CD4-positive, alpha-beta memory T cell (primary cell): ENCODE measurements at regions not wholly inside any gene's neighbourhood (a gene's known extent, or its start where the extent isn't known, plus 50 kb on each side); places are given as distances from the start of the nearest gene placed in this dataset.

Experiments used
- CTCF ChIA-PET: fragments of 350-600 bp; sonication (Branson Sonifier 250); formaldehyde crosslinking; loops from one replicate; lab custom pipeline; 2021; ENCODE audit warnings: inconsistent platforms; ENCODE audit not compliant: partially characterized antibody; lab: Charles Lee
- POLR2A ChIA-PET: fragments of 350-600 bp; sonication (Branson Sonifier 250); formaldehyde crosslinking; loops from one replicate; lab custom pipeline; 2021; ENCODE audit not compliant: partially characterized antibody; lab: Charles Lee
- DNase-seq, 5 donors: peaks; one replicate each; pipeline versions ENCODE4 v3.0.0 to v3.0.0-alpha.2; 2020 to 2022; ENCODE audit warnings: mixed read lengths in 1 of 5
- H3K27ac ChIP-seq: one replicate; pipeline ENCODE4 v1.7.0; 2013; ENCODE audit warnings: low read depth, low read length
- H3K27me3 ChIP-seq: 2 replicates; pipeline ENCODE4 v1.7.0; 2013; ENCODE audit warnings: mild to moderate bottlenecking, low read length, moderate library complexity; ENCODE audit not compliant: insufficient read depth
- H3K36me3 ChIP-seq: 2 replicates; pipeline ENCODE4 v1.7.0; 2013; ENCODE audit warnings: mild to moderate bottlenecking, low read length, moderate library complexity; ENCODE audit not compliant: insufficient read depth
- H3K4me1 ChIP-seq: 2 replicates; pipeline ENCODE4 v1.7.0; 2013; ENCODE audit warnings: mild to moderate bottlenecking, low read length, moderate library complexity; ENCODE audit not compliant: insufficient read depth
- H3K4me3 ChIP-seq, 2 donors: one replicate each; pipeline ENCODE4 v1.7.0; 2013; ENCODE audit warnings: low read length in 2 of 2, mild to moderate bottlenecking in 1 of 2
- H3K9me3 ChIP-seq, 2 donors: one replicate each; pipeline ENCODE4 v1.7.0; 2013; ENCODE audit warnings: low read length in 2 of 2, control low read depth in 1 of 2; ENCODE audit not compliant: control insufficient read depth in 1 of 2
- H3K27ac Mint-ChIP-seq, 7 donors: one replicate each; pipeline ENCODE4 v1.8.0; 2020 to 2021; ENCODE audit warnings: mixed read lengths in 7 of 7, mild to moderate bottlenecking in 6 of 7, inconsistent platforms in 3 of 7, moderate library complexity in 3 of 7
- H3K27me3 Mint-ChIP-seq, 2 donors: one replicate each; pipeline ENCODE4 v1.8.0; 2020 to 2021; ENCODE audit warnings: mixed read lengths in 2 of 2
- H3K36me3 Mint-ChIP-seq, 2 donors: one replicate each; pipeline ENCODE4 v1.8.0; 2020 to 2021; ENCODE audit warnings: mixed read lengths in 2 of 2, inconsistent platforms in 1 of 2, mild to moderate bottlenecking in 1 of 2
- H3K4me1 Mint-ChIP-seq, 4 donors: one replicate each; pipeline ENCODE4 v1.8.0; 2020 to 2021; ENCODE audit warnings: mixed read lengths in 4 of 4, mild to moderate bottlenecking in 1 of 4
- H3K4me3 Mint-ChIP-seq, 8 donors: one replicate each; pipeline ENCODE4 v1.8.0; 2020 to 2021; ENCODE audit warnings: mixed read lengths in 8 of 8, mild to moderate bottlenecking in 7 of 8, moderate library complexity in 6 of 8, inconsistent platforms in 3 of 8
- H3K9me3 Mint-ChIP-seq, 8 donors: one replicate each; pipeline ENCODE4 v1.8.0; 2020 to 2021; ENCODE audit warnings: mixed read lengths in 8 of 8, mild to moderate bottlenecking in 5 of 8, inconsistent platforms in 3 of 8, moderate library complexity in 1 of 8
- intact Hi-C: fragments of 100-400 bp; cut with micrococcal nuclease; formaldehyde crosslinking; loops from one replicate; pipeline ENCODE4 v1.15.1; 2023

DNA sequence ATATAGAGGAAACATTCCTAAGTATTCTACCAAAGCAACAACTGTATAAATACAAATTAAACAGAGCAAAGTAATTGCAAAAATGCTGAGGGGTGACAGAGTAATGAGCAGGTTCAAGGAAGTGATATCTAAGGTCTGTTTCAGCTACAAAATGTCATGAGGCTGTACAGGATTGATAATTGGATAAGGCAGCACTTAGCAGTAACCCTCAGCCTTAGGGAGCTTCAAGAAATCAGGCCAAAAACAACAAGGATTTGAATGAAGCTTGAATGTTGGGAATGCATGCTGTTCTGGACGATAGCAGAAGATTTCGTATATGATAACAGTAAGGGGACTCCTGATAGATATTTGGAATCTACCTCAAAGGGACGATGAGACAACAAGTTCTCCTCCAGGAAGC is 142.0 kb upstream of the MMADHC start:
- H3K4me1 Mint-ChIP-seq: no peaks in the 10 kb centered on the region
- no peaks in the 10 kb centered on the region for H3K36me3 Mint-ChIP-seq
- Histone ChIP-seq H3K9me3 (no peaks in the 10 kb centered on the region), H3K27me3 (no peaks in the 10 kb centered on the region), H3K36me3 (no peaks in the 10 kb centered on the region), H3K4me3 (no peak overlapping the region), H3K27ac (no peak overlapping the region), H3K4me1 (no peaks in the 10 kb centered on the region)
- no peak overlapping the region for H3K4me3 Mint-ChIP-seq
- ChIA-PET POLR2A (no interaction called here), CTCF (interaction anchor here (1.2 kb wide), 1 partner anchor 20 kb away, joined by 3 read pairs; no protein-coding TSS in a partner anchor)
- no peaks in the 10 kb centered on the region for H3K9me3 Mint-ChIP-seq
- no peak for DNase-seq
- intact Hi-C loops: no loop called here
- peaks cover 3 to 4% of the 10 kb centered on the region in 2 donors for H3K27me3 Mint-ChIP-seq
- H3K27ac Mint-ChIP-seq: no peak overlapping the region

DNA sequence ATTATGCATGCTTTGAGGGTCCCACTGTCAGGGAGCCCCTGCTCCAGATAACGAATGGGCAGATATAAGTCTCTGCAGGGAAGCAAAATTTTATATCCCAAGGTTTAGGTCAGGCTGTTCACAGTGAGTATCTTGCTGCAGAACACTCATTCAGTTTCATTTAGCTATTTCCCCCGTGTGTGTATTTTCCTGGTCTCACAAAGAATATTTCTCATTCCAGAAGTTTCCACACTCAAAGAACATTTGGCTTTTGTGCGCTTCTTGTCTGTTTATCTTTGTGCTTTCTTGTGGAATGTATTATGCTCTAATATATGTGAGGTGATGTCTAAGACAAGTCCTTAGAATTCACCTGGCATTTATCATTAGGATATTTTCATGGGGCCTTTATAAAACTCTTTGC is 140.4 kb upstream of the MMADHC start:
- no peaks in the 10 kb centered on the region for H3K4me1 Mint-ChIP-seq
- no peak overlapping the region for H3K27ac Mint-ChIP-seq
- H3K36me3 ChIP-seq: no peaks in the 10 kb centered on the region
- no peak overlapping the region for H3K4me3 Mint-ChIP-seq
- no peak overlapping the region for H3K4me3 ChIP-seq
- POLR2A ChIA-PET: no interaction called here
- intact Hi-C loops: no loop called here
- H3K9me3 Mint-ChIP-seq: no peaks in the 10 kb centered on the region
- DNase-seq: no peak
- CTCF ChIA-PET: no interaction called here
- no peaks in the 10 kb centered on the region for H3K27me3 ChIP-seq
- no peaks in the 10 kb centered on the region for H3K9me3 ChIP-seq
- H3K27ac ChIP-seq: no peak overlapping the region
- H3K4me1 ChIP-seq: no peaks in the 10 kb centered on the region
- H3K36me3 Mint-ChIP-seq: no peaks in the 10 kb centered on the region
- peaks cover 3 to 4% of the 10 kb centered on the region in 2 donors for H3K27me3 Mint-ChIP-seq

DNA sequence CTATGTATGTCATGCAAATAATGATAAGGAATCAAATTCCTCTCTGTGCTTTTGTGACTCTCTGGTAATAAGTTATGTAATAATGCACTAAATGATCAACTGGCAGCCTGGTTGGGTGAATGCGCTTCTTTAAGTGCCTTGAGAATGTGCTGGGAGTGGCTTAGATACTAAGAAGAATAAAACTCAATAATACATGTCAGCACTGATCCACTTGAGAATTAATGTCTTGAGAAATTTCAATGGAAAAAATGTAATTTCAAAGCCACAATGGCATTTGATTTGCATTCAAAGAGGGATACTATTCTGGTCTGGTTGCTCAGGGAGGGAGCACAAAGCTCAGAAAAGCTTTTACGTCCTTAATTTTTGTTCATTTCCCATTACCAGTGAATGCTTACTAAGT is 137.7 kb upstream of the MMADHC start:
- Histone ChIP-seq H3K4me1 (no peaks in the 10 kb centered on the region), H3K9me3 (no peaks in the 10 kb centered on the region), H3K27me3 (no peaks in the 10 kb centered on the region), H3K36me3 (no peaks in the 10 kb centered on the region), H3K27ac (no peak overlapping the region), H3K4me3 (no peak overlapping the region)
- Mint-ChIP-seq H3K9me3 (no peaks in the 10 kb centered on the region), H3K27me3 (peaks cover 2 to 3% of the 10 kb centered on the region in 2 donors), H3K4me1 (no peaks in the 10 kb centered on the region), H3K4me3 (no peak overlapping the region), H3K36me3 (no peaks in the 10 kb centered on the region), H3K27ac (no peak overlapping the region)
- intact Hi-C loops: no loop called here
- ChIA-PET POLR2A (no interaction called here), CTCF (no interaction called here)
- DNase-seq: no peak

DNA sequence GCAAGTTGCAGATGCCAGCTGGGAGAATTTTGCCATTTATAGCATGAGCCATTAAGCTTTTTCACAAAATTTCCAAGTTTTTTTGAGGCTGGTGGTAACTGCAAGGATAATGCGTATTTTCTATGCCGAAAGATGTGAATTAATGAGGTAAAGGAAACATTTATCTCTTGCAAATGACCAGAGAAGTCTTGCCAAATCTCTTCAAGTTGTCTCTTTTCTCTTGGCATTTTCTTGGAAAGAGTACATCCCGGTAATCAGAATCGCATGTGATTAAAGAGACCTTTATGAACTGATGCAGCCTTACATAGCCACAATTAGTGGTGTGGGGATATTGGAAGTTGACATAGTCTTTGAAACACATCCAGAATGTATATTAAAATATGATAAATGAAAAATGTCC is 136.5 kb upstream of the MMADHC start:
- no peaks in the 10 kb centered on the region for H3K36me3 Mint-ChIP-seq
- no peak for DNase-seq
- no peak overlapping the region for H3K4me3 Mint-ChIP-seq
- no peaks in the 10 kb centered on the region for H3K9me3 ChIP-seq
- no peaks in the 10 kb centered on the region for H3K36me3 ChIP-seq
- H3K9me3 Mint-ChIP-seq: no peaks in the 10 kb centered on the region
- ChIA-PET POLR2A (no interaction called here), CTCF (no interaction called here)
- no peak overlapping the region for H3K4me3 ChIP-seq
- no peaks in the 10 kb centered on the region for H3K27me3 ChIP-seq
- no peak overlapping the region for H3K27ac Mint-ChIP-seq
- no peaks in the 10 kb centered on the region for H3K4me1 ChIP-seq
- H3K27ac ChIP-seq: no peak overlapping the region
- no peaks in the 10 kb centered on the region for H3K4me1 Mint-ChIP-seq
- peaks cover 2 to 3% of the 10 kb centered on the region in 2 donors for H3K27me3 Mint-ChIP-seq
- intact Hi-C loops: no loop called here

- no peaks in the 10 kb centered on the region for H3K36me3 Mint-ChIP-seq
- no peak overlapping the region for H3K27ac Mint-ChIP-seq
- H3K4me1 Mint-ChIP-seq: no peaks in the 10 kb centered on the region
- no peaks in the 10 kb centered on the region for H3K36me3 ChIP-seq
- no peak overlapping the region for H3K27ac ChIP-seq
- H3K27me3 Mint-ChIP-seq: peaks cover 1 to 3% of the 10 kb centered on the region in 2 donors
- no peak overlapping the region for H3K4me3 Mint-ChIP-seq
- no peaks in the 10 kb centered on the region for H3K4me1 ChIP-seq
- intact Hi-C loops: no loop called here
- H3K4me3 ChIP-seq: no peak overlapping the region
- H3K27me3 ChIP-seq: no peaks in the 10 kb centered on the region
- POLR2A ChIA-PET: no interaction called here
- CTCF ChIA-PET: no interaction called here
- DNase-seq: no peak
- H3K9me3 ChIP-seq: no peaks in the 10 kb centered on the region
- no peaks in the 10 kb centered on the region for H3K9me3 Mint-ChIP-seq
These were observed 133.0 kb upstream of the MMADHC start for GRCh38 chr2:149720615-149721014.

DNA sequence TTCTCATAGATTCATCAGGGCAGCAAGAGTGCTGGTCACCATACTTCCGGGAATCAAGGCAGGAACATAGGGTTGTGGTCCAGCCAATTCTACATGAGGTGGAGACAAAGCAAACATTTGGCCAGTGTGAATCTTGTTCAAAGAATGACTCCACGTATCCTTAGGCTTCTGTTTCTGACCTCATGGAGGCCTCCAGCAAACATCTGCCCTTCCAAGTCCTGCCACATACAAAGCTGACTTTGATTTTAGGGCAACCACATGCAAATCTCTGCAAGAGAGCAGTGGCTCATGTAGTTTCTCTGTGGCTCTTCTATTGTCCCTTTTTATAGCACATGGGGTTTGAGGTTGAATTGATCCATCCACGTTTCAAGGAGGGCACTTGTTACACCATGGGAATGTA is 132.1 kb upstream of the MMADHC start:
- no peak overlapping the region for H3K27ac Mint-ChIP-seq
- Histone ChIP-seq H3K36me3 (no peaks in the 10 kb centered on the region), H3K4me1 (no peaks in the 10 kb centered on the region), H3K27me3 (no peaks in the 10 kb centered on the region), H3K27ac (no peak overlapping the region), H3K9me3 (no peaks in the 10 kb centered on the region), H3K4me3 (no peak overlapping the region)
- H3K36me3 Mint-ChIP-seq: no peaks in the 10 kb centered on the region
- no peak for DNase-seq
- no peaks in the 10 kb centered on the region for H3K4me1 Mint-ChIP-seq
- no peak overlapping the region for H3K4me3 Mint-ChIP-seq
- H3K27me3 Mint-ChIP-seq: peaks cover 0 to 1% of the 10 kb centered on the region in 2 donors
- no peaks in the 10 kb centered on the region for H3K9me3 Mint-ChIP-seq
- CTCF ChIA-PET: no interaction called here
- POLR2A ChIA-PET: no interaction called here
- intact Hi-C loops: no loop called here

- H3K27ac Mint-ChIP-seq: no peak overlapping the region
- ChIA-PET POLR2A (no interaction called here), CTCF (no interaction called here)
- Histone ChIP-seq H3K4me3 (no peak overlapping the region), H3K27ac (no peak overlapping the region), H3K4me1 (no peaks in the 10 kb centered on the region), H3K27me3 (no peaks in the 10 kb centered on the region), H3K9me3 (no peaks in the 10 kb centered on the region), H3K36me3 (no peaks in the 10 kb centered on the region)
- no peak overlapping the region for H3K4me3 Mint-ChIP-seq
- intact Hi-C loops: no loop called here
- peaks cover 0 to 3% (median 0%) of the 10 kb centered on the region in 8 donors for H3K9me3 Mint-ChIP-seq
- no peak for DNase-seq
- H3K36me3 Mint-ChIP-seq: no peaks in the 10 kb centered on the region
- no peaks in the 10 kb centered on the region for H3K4me1 Mint-ChIP-seq
- H3K27me3 Mint-ChIP-seq: peaks cover 0 to 1% of the 10 kb centered on the region in 2 donors
These were observed 129.1 kb upstream of the MMADHC start for GRCh38 chr2:149716687-149717086.

- no peak for DNase-seq
- Mint-ChIP-seq H3K36me3 (no peaks in the 10 kb centered on the region), H3K27ac (no peak overlapping the region), H3K27me3 (peaks cover 0 to 1% of the 10 kb centered on the region in 2 donors), H3K4me3 (no peak overlapping the region), H3K9me3 (peaks cover 0 to 5% (median 0%) of the 10 kb centered on the region in 8 donors), H3K4me1 (no peaks in the 10 kb centered on the region)
- Histone ChIP-seq H3K4me3 (no peak overlapping the region), H3K27me3 (no peaks in the 10 kb centered on the region), H3K36me3 (no peaks in the 10 kb centered on the region), H3K27ac (no peak overlapping the region), H3K4me1 (no peaks in the 10 kb centered on the region), H3K9me3 (no peaks in the 10 kb centered on the region)
- CTCF ChIA-PET: no interaction called here
- POLR2A ChIA-PET: no interaction called here
- intact Hi-C loops: no loop called here
These were observed 128.3 kb upstream of the MMADHC start for GRCh38 chr2:149715894-149716293.
